Lung (tissue), 11 donors: ENCODE measurements at regions not wholly inside any gene's neighbourhood (a gene's known extent, or its start where the extent isn't known, plus 50 kb on each side); places are given as distances from the start of the nearest gene placed in this dataset.

Source experiments
- ATAC-seq: fragments of 200-7000 bp; cut with Tn5 transposase; one replicate; pipeline ENCODE4 v1.9.1; 2020; ENCODE audit warnings: moderate number of reproducible peaks; ENCODE audit not compliant: insufficient read depth, low FRiP score
- DNase-seq, 3 donors: peaks; one replicate each; pipeline ENCODE4 v3.0.0-alpha.2; 2013 to 2017
- H3K27ac ChIP-seq, 2 donors: one replicate each; pipeline ENCODE4 v1.5.1; 2013; ENCODE audit warnings: mild to moderate bottlenecking in 2 of 2, moderate library complexity in 2 of 2, control low read depth in 1 of 2, inconsistent platforms in 1 of 2, low read depth in 1 of 2, low read length in 1 of 2
- H3K27me3 ChIP-seq, 3 donors: one replicate each; pipeline ENCODE4 v1.5.1; 2013; ENCODE audit warnings: low read length in 2 of 3; ENCODE audit not compliant: control insufficient read depth in 3 of 3, insufficient read depth in 3 of 3
- H3K36me3 ChIP-seq, 4 donors: one replicate each; pipeline ENCODE4 v1.5.1; 2013; ENCODE audit warnings: low read length in 4 of 4, mild to moderate bottlenecking in 1 of 4, moderate library complexity in 1 of 4; ENCODE audit not compliant: control insufficient read depth in 4 of 4, insufficient read depth in 4 of 4
- H3K4me1 ChIP-seq, 5 donors: one replicate each; pipeline ENCODE4 v1.5.1; 2013; ENCODE audit warnings: low read length in 5 of 5, mild to moderate bottlenecking in 2 of 5, moderate library complexity in 1 of 5; ENCODE audit not compliant: control insufficient read depth in 5 of 5, insufficient read depth in 5 of 5
- H3K4me3 ChIP-seq: one replicate; pipeline ENCODE4 v1.5.1; 2013; ENCODE audit warnings: mild to moderate bottlenecking, control low read depth, moderate library complexity
- H3K9ac ChIP-seq, 2 donors: one replicate each; pipeline ENCODE4 v1.5.1; 2013; ENCODE audit warnings: low read length in 2 of 2, control low read depth in 1 of 2; ENCODE audit not compliant: insufficient read depth in 1 of 2
- H3K9me3 ChIP-seq, 4 donors: one replicate each; pipeline ENCODE4 v1.5.1; 2013; ENCODE audit warnings: low read length in 3 of 4, mild to moderate bottlenecking in 1 of 4, moderate library complexity in 1 of 4; ENCODE audit not compliant: control insufficient read depth in 4 of 4, insufficient read depth in 3 of 4
- WGBS, 2 donors: extraction: QIAGEN DNeasy Blood & Tissue Kit; methylation state at CpG; one replicate each; pipeline ENCODE4 v1.1.7; 2013; 5-methylcytosine and 5-hydroxymethylcytosine counted together
- TF ChIP-seq, protein P1 (sequence below): IDR thresholded peaks from 2 replicates; pipeline ENCODE4 v1.5.1; 2012; ENCODE audit warnings: mild to moderate bottlenecking; ENCODE audit errors: control extremely low read depth, extremely low read depth
- donor health status: control.
- donor health status: control.
- donor health status: Bipolar disorder and iron deficiency.
- donor health status: healthy.
- donor health status: DM: yes; HTN: yes; CAD: no.

DNA sequence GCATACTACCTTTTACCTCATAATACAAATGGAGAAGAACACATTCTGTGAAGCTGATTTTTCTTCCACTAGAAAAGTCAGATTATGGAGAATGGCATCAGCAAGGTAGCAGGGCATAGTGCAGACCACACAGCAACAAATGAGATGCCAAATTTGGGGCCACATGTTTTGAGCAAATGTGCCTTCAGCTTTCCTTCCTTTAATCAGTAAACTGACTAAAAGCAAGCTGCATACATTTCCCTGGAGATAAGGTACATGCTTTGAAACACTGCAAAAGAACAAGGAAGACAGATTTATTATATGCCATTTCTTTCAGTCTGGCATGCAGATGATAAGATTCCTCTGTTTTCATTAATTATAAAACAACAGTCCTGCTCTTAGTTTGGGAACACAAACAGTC lies 67.1 kb upstream of the GUCY1A1 start:
- H3K36me3 ChIP-seq = no peaks in the 10 kb centered on the region
- TF ChIP-seq, protein P1, sequence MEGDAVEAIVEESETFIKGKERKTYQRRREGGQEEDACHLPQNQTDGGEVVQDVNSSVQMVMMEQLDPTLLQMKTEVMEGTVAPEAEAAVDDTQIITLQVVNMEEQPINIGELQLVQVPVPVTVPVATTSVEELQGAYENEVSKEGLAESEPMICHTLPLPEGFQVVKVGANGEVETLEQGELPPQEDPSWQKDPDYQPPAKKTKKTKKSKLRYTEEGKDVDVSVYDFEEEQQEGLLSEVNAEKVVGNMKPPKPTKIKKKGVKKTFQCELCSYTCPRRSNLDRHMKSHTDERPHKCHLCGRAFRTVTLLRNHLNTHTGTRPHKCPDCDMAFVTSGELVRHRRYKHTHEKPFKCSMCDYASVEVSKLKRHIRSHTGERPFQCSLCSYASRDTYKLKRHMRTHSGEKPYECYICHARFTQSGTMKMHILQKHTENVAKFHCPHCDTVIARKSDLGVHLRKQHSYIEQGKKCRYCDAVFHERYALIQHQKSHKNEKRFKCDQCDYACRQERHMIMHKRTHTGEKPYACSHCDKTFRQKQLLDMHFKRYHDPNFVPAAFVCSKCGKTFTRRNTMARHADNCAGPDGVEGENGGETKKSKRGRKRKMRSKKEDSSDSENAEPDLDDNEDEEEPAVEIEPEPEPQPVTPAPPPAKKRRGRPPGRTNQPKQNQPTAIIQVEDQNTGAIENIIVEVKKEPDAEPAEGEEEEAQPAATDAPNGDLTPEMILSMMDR = no peak
- H3K27me3 ChIP-seq = no peaks in the 10 kb centered on the region
- no peak overlapping the region for H3K9ac ChIP-seq
- H3K27ac ChIP-seq = no peak overlapping the region
- H3K9me3 ChIP-seq = no peaks in the 10 kb centered on the region
- no peak for ATAC-seq
- no peak overlapping the region for H3K4me3 ChIP-seq
- H3K4me1 ChIP-seq = peaks cover 0 to 13% (median 5%) of the 10 kb centered on the region in 5 donors
- DNase-seq = no peak

DNA sequence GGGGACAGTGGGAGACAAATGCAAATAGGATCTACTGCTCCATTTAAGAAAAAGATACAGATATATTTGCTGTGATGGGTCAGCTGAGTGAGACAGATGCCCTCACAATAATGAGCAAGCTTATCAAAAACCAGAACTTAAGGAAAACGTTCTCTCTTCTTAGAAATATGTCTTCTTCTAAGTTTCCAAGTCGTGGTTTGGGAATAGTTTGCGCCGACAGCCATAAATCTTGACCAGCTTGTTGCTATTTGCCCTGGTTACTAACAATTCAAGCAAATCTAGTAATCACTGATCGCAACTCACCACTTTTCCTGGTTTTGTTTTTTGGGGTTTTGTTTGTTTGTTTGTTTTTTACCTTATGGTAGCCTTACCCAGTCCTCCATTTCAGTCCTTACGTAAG lies 67.6 kb upstream of the GUCY1A1 start:
- TF ChIP-seq, protein P1 = no peak
- no peaks in the 10 kb centered on the region for H3K36me3 ChIP-seq
- H3K27ac ChIP-seq = no peak overlapping the region
- no peak for ATAC-seq
- WGBS, 2 donors = 74 to 82% methylated on average over 6 of the region's 6 CpGs
- H3K27me3 ChIP-seq = no peaks in the 10 kb centered on the region
- no peak overlapping the region for H3K9ac ChIP-seq
- DNase-seq = no peak
- H3K9me3 ChIP-seq = no peaks in the 10 kb centered on the region
- peaks cover 0 to 11% (median 2%) of the 10 kb centered on the region in 5 donors for H3K4me1 ChIP-seq
- no peak overlapping the region for H3K4me3 ChIP-seq

DNA sequence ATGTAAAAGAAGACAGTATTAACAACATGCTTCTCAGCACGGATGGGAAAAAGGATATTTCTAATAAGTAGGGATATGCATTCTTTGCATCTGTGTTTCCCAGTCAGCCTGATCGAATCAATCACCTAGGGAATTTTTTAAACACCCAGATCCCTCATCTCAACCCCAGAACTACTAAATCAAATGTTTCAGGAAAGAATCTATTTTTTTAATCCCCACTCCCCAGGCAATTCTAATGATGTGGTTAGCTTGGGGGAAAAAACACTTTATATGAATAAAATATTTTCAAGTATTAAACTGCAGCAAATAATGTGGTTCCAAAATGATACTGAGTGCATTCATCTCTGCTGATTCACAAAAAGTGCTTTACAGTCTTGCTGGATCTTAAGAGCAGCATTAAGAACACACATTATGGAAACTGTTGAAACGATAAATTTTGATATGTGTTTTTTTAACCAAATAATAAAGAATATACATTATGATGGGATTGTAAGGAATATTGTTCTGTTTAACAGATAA lies 68.7 kb upstream of the GUCY1A1 start:
- Histone ChIP-seq H3K27me3 (no peaks in the 10 kb centered on the region), H3K4me3 (no peak overlapping the region), H3K4me1 (peaks cover 0 to 16% (median 0%) of the 10 kb centered on the region in 5 donors), H3K27ac (no peak overlapping the region), H3K9ac (no peak overlapping the region), H3K9me3 (no peaks in the 10 kb centered on the region), H3K36me3 (no peaks in the 10 kb centered on the region)
- DNase-seq (no peak), ATAC-seq (no peak)
- 61 to 69% methylated on average over 3 of the region's 3 CpGs for WGBS, 2 donors
- TF ChIP-seq, protein P1 = no peak

DNA sequence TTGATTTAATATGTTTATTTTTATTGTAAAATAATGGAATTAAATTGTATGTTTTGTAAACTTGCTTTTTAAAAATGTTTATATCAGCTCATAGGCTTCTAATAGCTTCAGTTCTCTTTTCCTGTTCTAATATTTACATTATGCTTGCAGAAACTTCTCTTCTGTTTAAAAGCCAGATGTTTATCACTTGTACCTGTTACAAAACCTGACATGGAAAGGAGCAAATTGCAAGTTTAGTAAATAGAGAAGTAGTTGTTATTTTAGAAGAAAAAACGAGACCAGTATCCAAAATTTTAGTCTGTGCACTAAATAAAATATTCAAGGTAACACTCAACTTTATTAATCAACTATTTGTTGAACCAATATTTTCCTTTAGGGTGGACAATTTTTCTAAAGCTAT lies 69.4 kb upstream of the GUCY1A1 start:
- TF ChIP-seq, protein P1 = no peak
- H3K27me3 ChIP-seq = no peaks in the 10 kb centered on the region
- no peaks in the 10 kb centered on the region for H3K36me3 ChIP-seq
- H3K4me3 ChIP-seq = no peak overlapping the region
- ATAC-seq (no peak), DNase-seq (no peak)
- WGBS, 2 donors = 27 to 42% methylated on average over 1 of the region's 1 CpG
- H3K9me3 ChIP-seq = no peaks in the 10 kb centered on the region
- no peak overlapping the region for H3K27ac ChIP-seq
- H3K9ac ChIP-seq = no peak overlapping the region
- peaks cover 0 to 18% (median 0%) of the 10 kb centered on the region in 5 donors for H3K4me1 ChIP-seq
